SK-N-SH treated with all-trans-retinoic acid at 6 μM for 48 hours (cell line): ENCODE measurements at regions not wholly inside any gene's neighbourhood (a gene's known extent, or its start where the extent isn't known, plus 50 kb on each side); places are given as distances from the start of the nearest gene placed in this dataset.

ENCODE experiments used
- ATAC-seq: fragments of 200-7000 bp; cut with Tn5 transposase; 3 replicates; pipeline ENCODE4 v1.9.1; 2020; ENCODE audit warnings: mild to moderate bottlenecking, moderate library complexity
- ARNTL ChIP-seq: fragments of 450-650 bp; formaldehyde crosslinking; IDR thresholded peaks from 2 replicates; pipeline ENCODE4 v1.5.0; 2020; ENCODE audit warnings: low read depth, mild to moderate bottlenecking, moderate library complexity, borderline replicate concordance
- BACH2 ChIP-seq: fragments of 250-450 bp; sonication (Bioruptor Pico); IDR thresholded peaks from 2 replicates; pipeline ENCODE4 v1.9.0; 2021; ENCODE audit warnings: mild to moderate bottlenecking, borderline replicate concordance
- CREB5 ChIP-seq: fragments of 250-450 bp; sonication (Bioruptor Pico); IDR thresholded peaks from 2 replicates; pipeline ENCODE4 v1.5.1; 2020; ENCODE audit warnings: low read depth, mild to moderate bottlenecking, moderate library complexity
- CSDC2 ChIP-seq: fragments of 250-450 bp; sonication (Bioruptor Pico); IDR thresholded peaks from 2 replicates; pipeline ENCODE4 v1.5.0; 2020; ENCODE audit warnings: mild to moderate bottlenecking, moderate library complexity
- CSRNP3 ChIP-seq: fragments of 250-450 bp; sonication (Bioruptor Pico); IDR thresholded peaks from 2 replicates; pipeline ENCODE4 v1.5.1; 2021; ENCODE audit warnings: mild to moderate bottlenecking, moderate library complexity
- GLIS3 ChIP-seq: fragments of 250-450 bp; sonication (Bioruptor Pico); IDR thresholded peaks from 2 replicates; pipeline ENCODE4 v1.5.0; 2020; ENCODE audit warnings: mild to moderate bottlenecking, moderate library complexity
- ISL1 ChIP-seq: fragments of 250-450 bp; sonication (Bioruptor Pico); IDR thresholded peaks from 2 replicates; pipeline ENCODE4 v2.1.2; 2022; ENCODE audit warnings: mild to moderate bottlenecking, moderate library complexity
- OSR1 ChIP-seq: fragments of 250-450 bp; sonication (Bioruptor Pico); IDR thresholded peaks from 2 replicates; pipeline ENCODE4 v1.8.0; 2022; ENCODE audit warnings: moderate library complexity, mild to moderate bottlenecking, inconsistent platforms
- PATZ1 ChIP-seq: fragments of 250-450 bp; sonication (Bioruptor Pico); IDR thresholded peaks from 2 replicates; pipeline ENCODE4 v1.8.0; 2020; ENCODE audit warnings: mild to moderate bottlenecking, moderate library complexity, borderline replicate concordance
- POU6F1 ChIP-seq: fragments of 250-450 bp; sonication (Bioruptor Pico); IDR thresholded peaks from 2 replicates; pipeline ENCODE4 v1.8.0; 2021; ENCODE audit warnings: low read depth, mild to moderate bottlenecking, moderate library complexity, borderline replicate concordance
- PPARA ChIP-seq: fragments of 250-450 bp; sonication (Bioruptor Pico); IDR thresholded peaks from 2 replicates; pipeline ENCODE4 v1.5.0; 2020; ENCODE audit warnings: mild to moderate bottlenecking, borderline replicate concordance
- RARB ChIP-seq: fragments of 250-450 bp; sonication (Bioruptor Pico); IDR thresholded peaks from 2 replicates; pipeline ENCODE4 v1.8.0; 2021; ENCODE audit warnings: mild to moderate bottlenecking, moderate library complexity
- SNAI2 ChIP-seq: fragments of 250-450 bp; sonication (Bioruptor Pico); IDR thresholded peaks from 2 replicates; pipeline ENCODE4 v1.5.0; 2020; ENCODE audit warnings: mild to moderate bottlenecking, moderate library complexity
- TOX ChIP-seq: fragments of 250-450 bp; sonication (Bioruptor Pico); IDR thresholded peaks from 2 replicates; pipeline ENCODE4 v1.8.0; 2021; ENCODE audit warnings: mild to moderate bottlenecking, moderate library complexity, borderline replicate concordance
- TSHZ2 ChIP-seq: fragments of 250-450 bp; sonication (Bioruptor Pico); IDR thresholded peaks from 2 replicates; pipeline ENCODE4 v1.5.0; 2020; ENCODE audit warnings: mild to moderate bottlenecking, moderate library complexity
- ZC3H10 ChIP-seq: fragments of 250-450 bp; sonication (Bioruptor Pico); IDR thresholded peaks from 2 replicates; pipeline ENCODE4 v1.5.1; 2021; ENCODE audit warnings: mild to moderate bottlenecking, moderate library complexity
- ZFP3 ChIP-seq: fragments of 250-450 bp; sonication (Bioruptor Pico); IDR thresholded peaks from 2 replicates; pipeline ENCODE4 v1.5.0; 2020; ENCODE audit warnings: mild to moderate bottlenecking, moderate library complexity
- ZFP30 ChIP-seq: fragments of 450-650 bp; formaldehyde crosslinking; IDR thresholded peaks from 2 replicates; pipeline ENCODE4 v1.5.0; 2022; ENCODE audit warnings: mild to moderate bottlenecking, moderate library complexity
- ZNF565 ChIP-seq: fragments of 450-650 bp; formaldehyde crosslinking; conservative IDR thresholded peaks from 2 replicates; pipeline ENCODE4 v1.5.0; 2020; ENCODE audit warnings: low read depth, mild to moderate bottlenecking, moderate library complexity
- ZNF70 ChIP-seq: fragments of 450-650 bp; formaldehyde crosslinking; IDR thresholded peaks from 2 replicates; pipeline ENCODE4 v1.5.0; 2020; ENCODE audit warnings: mild to moderate bottlenecking, moderate library complexity
- ZNF8 ChIP-seq: fragments of 450-650 bp; formaldehyde crosslinking; IDR thresholded peaks from 2 replicates; pipeline ENCODE4 v1.5.0; 2020; ENCODE audit warnings: mild to moderate bottlenecking, moderate library complexity

GRCh38 chr20:47427746-47428145 lies 71.2 kb upstream of the ZMYND8 start:
- ATAC-seq, result no peak
- TF ChIP-seq ZC3H10, result no peak
- TF ChIP-seq CSRNP3 (CRISPR knock-in tag), result no peak
- TF ChIP-seq CSDC2 (CRISPR knock-in tag), result no peak

- no peak for ATAC-seq
- TF ChIP-seq RARB (CRISPR knock-in tag) (no peak), OSR1 (no peak), SNAI2 (CRISPR knock-in tag) (no peak)
Observed at GRCh38 chr20:47428164-47428563, 71.7 kb upstream of the ZMYND8 start.

GRCh38 chr20:47428851-47429336 lies 72.4 kb upstream of the ZMYND8 start:
- TF ChIP-seq GLIS3 (no peak), ZNF8 (CRISPR knock-in tag) (no peak), CREB5 (CRISPR knock-in tag) (no peak), PATZ1 (no peak), TOX (CRISPR knock-in tag) (no peak), CSRNP3 (CRISPR knock-in tag) (no peak), ZFP30 (CRISPR knock-in tag) (no peak), ARNTL (CRISPR knock-in tag) (no peak), ZFP3 (CRISPR knock-in tag) (no peak), PPARA (CRISPR knock-in tag) (no peak), ISL1 (no peak), POU6F1 (CRISPR knock-in tag) (no peak), OSR1 (no peak), BACH2 (CRISPR knock-in tag) (no peak), ZNF565 (CRISPR knock-in tag) (no peak)
- ATAC-seq, result no peak

GRCh38 chr20:47429409-47429808 lies 72.3 kb upstream of the NCOA3 start:
- ATAC-seq, result no peak
- TF ChIP-seq ZNF70 (CRISPR knock-in tag), result no peak
- no peak for TF ChIP-seq ZNF565 (CRISPR knock-in tag)
- no peak for TF ChIP-seq TSHZ2 (CRISPR knock-in tag)
- TF ChIP-seq CSDC2 (CRISPR knock-in tag), result no peak
- TF ChIP-seq ZNF8 (CRISPR knock-in tag), result no peak
